Lower lobe of right lung (tissue), 2 donors: ENCODE measurements at regions not wholly inside any gene's neighbourhood (a gene's known extent, or its start where the extent isn't known, plus 50 kb on each side); places are given as distances from the start of the nearest gene placed in this dataset.

Experiments used
- ATAC-seq, 2 donors: fragments of 200-7000 bp; cut with Tn5 transposase; one replicate each; pipeline ENCODE4 v1.9.1; 2020 to 2022; ENCODE audit warnings: mild to moderate bottlenecking in 2 of 2, moderate library complexity in 2 of 2
- DNase-seq: peaks from one replicate; pipeline ENCODE4 v3.0.0-alpha.2; 2020
- H3K27ac ChIP-seq: fragments of 200-600 bp; one replicate; pipeline ENCODE4 v1.8.0; 2022
- H3K27me3 ChIP-seq: fragments of 200-600 bp; one replicate; pipeline ENCODE4 v1.8.0; 2022; ENCODE audit warnings: low read depth
- H3K36me3 ChIP-seq: fragments of 200-600 bp; one replicate; pipeline ENCODE4 v1.8.0; 2022; ENCODE audit warnings: mild to moderate bottlenecking
- H3K4me1 ChIP-seq: fragments of 200-600 bp; one replicate; pipeline ENCODE4 v1.8.0; 2022
- H3K4me3 ChIP-seq: fragments of 200-600 bp; one replicate; pipeline ENCODE4 v1.8.0; 2022; ENCODE audit warnings: mild to moderate bottlenecking
- H3K9me3 ChIP-seq: fragments of 200-600 bp; one replicate; pipeline ENCODE4 v1.8.0; 2022
- intact Hi-C: fragments of 100-400 bp; cut with DNase I; formaldehyde crosslinking; loops from one replicate; pipeline ENCODE4 v1.11.0; 2022
- TF ChIP-seq, protein P1 (sequence below): fragments of 200-600 bp; IDR thresholded peaks from one replicate; pipeline ENCODE4 v1.8.0; 2022; ENCODE audit warnings: antibody characterized with exemption, mild to moderate bottlenecking
- donor health status: DM: no; HTN: yes; CAD: no; lungs with severe emphysema.

DNA sequence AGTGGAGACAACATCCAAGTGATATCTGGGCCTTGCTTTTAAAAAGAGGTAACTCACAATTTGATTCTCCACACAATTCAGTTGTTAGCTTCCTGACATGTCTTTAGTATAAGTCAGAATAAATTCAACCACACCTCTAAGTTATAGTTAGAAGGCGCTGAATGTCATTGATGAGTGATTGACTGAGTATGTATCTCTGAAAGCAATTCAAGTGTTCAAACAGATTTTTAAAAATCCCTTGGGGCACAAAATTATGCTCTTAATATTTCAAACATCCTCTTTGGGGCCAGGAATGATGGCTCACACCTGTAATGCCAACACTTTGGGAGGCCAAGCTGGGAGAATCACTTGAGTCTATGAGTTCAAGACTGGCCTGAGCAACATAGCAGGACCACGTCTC, 137.0 kb upstream of the PRR20A start:
- intact Hi-C loops: no loop called here
- DNase-seq (no peak), ATAC-seq (no peak)
- Histone ChIP-seq H3K27me3 (no peaks in the 10 kb centered on the region), H3K27ac (no peak overlapping the region), H3K4me3 (no peak overlapping the region), H3K4me1 (no peaks in the 10 kb centered on the region), H3K36me3 (no peaks in the 10 kb centered on the region), H3K9me3 (no peaks in the 10 kb centered on the region)
- TF ChIP-seq, protein P1, sequence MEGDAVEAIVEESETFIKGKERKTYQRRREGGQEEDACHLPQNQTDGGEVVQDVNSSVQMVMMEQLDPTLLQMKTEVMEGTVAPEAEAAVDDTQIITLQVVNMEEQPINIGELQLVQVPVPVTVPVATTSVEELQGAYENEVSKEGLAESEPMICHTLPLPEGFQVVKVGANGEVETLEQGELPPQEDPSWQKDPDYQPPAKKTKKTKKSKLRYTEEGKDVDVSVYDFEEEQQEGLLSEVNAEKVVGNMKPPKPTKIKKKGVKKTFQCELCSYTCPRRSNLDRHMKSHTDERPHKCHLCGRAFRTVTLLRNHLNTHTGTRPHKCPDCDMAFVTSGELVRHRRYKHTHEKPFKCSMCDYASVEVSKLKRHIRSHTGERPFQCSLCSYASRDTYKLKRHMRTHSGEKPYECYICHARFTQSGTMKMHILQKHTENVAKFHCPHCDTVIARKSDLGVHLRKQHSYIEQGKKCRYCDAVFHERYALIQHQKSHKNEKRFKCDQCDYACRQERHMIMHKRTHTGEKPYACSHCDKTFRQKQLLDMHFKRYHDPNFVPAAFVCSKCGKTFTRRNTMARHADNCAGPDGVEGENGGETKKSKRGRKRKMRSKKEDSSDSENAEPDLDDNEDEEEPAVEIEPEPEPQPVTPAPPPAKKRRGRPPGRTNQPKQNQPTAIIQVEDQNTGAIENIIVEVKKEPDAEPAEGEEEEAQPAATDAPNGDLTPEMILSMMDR: no peak

DNA sequence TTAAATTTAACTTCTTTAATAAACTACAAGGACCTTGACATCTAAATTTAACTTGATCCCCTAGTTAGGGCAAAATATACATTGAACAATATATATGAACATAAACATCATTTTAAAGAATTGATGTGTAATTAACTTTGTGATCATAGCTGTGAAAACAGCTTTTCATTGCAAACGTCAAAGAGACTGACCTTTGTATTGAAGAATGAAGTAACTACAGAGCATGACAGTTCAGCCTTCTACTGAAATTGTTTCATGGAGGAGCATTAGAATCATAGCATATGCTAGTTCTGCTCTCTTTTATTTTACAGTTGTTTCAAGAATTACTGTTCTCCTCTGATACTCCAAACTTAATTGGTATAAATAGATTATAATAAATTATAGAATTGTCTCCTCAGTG, 123.4 kb upstream of the PRR20A start:
- no peak overlapping the region for H3K4me3 ChIP-seq
- intact Hi-C loops: no loop called here
- H3K36me3 ChIP-seq: no peaks in the 10 kb centered on the region

DNA sequence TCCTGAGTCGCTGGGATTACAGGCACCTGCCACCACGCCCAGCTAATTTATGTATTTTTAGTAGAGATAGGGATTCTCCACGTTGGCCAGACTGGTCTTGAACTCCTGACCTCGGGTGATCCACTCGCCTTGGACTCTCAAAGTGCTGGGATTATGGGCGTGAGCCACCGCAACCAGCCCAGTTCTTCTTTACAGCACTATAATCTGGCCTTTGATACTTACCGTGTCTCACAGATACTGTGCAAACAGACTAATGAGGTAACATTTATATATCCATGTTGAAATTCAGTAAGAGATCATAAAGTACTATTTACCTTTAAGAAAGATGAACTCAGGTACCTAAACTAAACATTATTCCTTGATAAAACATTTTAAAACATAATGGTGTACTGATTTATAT, 121.8 kb upstream of the PRR20A start:
- H3K9me3 ChIP-seq: peaks cover 4% of the 10 kb centered on the region
- DNase-seq (no peak), ATAC-seq (no peak)
- H3K4me3 ChIP-seq: no peak overlapping the region
- no peaks in the 10 kb centered on the region for H3K27me3 ChIP-seq
- H3K27ac ChIP-seq: no peak overlapping the region
- intact Hi-C loops: no loop called here
- no peaks in the 10 kb centered on the region for H3K36me3 ChIP-seq
- TF ChIP-seq, protein P1: no peak
- no peaks in the 10 kb centered on the region for H3K4me1 ChIP-seq

More for the DNA sequence above, 123.4 kb upstream of the PRR20A start:
- TF ChIP-seq, protein P1: no peak
- Histone ChIP-seq H3K27ac (no peak overlapping the region), H3K9me3 (peaks cover 4% of the 10 kb centered on the region), H3K4me1 (no peaks in the 10 kb centered on the region), H3K27me3 (no peaks in the 10 kb centered on the region)
- ATAC-seq (no peak), DNase-seq (no peak)

DNA sequence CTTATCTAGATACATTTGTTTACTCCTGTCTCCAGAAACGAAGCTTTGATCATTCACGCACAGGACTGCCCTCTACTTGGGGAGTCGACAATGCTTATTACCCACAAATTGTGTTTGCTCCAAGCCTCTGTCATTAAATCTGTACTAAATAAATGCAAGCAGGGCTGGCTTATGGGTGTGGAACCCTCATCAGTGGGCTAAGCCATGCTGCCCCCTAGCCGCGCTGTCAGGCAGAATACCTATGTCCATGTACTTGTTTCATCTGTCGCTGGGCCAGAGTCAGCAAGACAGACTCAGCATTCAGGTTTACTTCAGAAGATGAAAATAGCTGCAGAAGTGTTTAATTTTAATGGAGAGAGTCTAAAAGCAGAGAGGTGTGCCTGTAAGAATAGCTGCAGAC, 110.0 kb upstream of the PRR20A start:
- ATAC-seq: no peak
- no peak for DNase-seq
- H3K9me3 ChIP-seq: peaks cover 3% of the 10 kb centered on the region
- TF ChIP-seq, protein P1: no peak
- H3K4me3 ChIP-seq: no peak overlapping the region
- H3K27ac ChIP-seq: no peak overlapping the region
- no peaks in the 10 kb centered on the region for H3K36me3 ChIP-seq
- no peaks in the 10 kb centered on the region for H3K4me1 ChIP-seq
- intact Hi-C loops: no loop called here
- no peaks in the 10 kb centered on the region for H3K27me3 ChIP-seq

DNA sequence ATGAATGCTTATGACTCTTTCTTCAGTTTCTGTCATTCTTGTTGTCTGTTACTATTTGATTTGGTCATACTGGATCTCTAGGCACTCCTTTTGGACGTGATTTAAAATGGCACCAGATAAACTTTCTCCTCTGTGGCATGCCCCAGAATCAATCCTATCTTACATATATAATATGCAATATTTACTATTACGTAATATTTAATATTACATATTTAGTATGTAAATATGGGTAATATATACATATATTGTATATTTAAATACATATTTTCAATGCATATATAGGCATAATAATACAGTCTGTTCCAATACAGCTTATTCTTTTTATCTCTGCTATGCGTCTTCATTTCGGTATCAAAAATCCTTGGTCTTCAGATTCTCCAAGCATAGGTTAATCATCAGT, 104.4 kb upstream of the PRR20A start:
- TF ChIP-seq, protein P1: no peak
- DNase-seq: no peak
- H3K4me3 ChIP-seq: no peak overlapping the region
- H3K9me3 ChIP-seq: no peaks in the 10 kb centered on the region
- no peaks in the 10 kb centered on the region for H3K4me1 ChIP-seq
- no peak overlapping the region for H3K27ac ChIP-seq
- intact Hi-C loops: no loop called here
- ATAC-seq: no peak
- H3K27me3 ChIP-seq: no peaks in the 10 kb centered on the region
- H3K36me3 ChIP-seq: no peaks in the 10 kb centered on the region

DNA sequence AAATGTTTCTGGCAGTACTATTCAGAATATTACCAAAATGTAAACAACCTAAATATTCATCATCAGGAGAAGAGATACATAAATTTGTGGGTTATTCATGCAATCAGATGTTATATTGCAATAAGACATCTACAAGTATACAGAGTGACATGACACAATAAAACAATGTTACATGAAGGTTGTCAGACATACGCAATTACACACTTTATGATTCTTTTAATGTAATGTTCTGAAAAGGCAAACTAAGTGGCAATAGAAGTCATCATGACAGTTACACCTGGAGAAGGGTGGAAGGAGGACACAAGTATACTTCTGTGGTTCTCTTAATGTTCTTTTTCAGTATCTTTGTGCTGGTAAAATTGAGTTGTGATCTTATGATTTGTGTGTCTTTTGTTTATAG, 95.8 kb upstream of the PRR20A start:
- no peak for ATAC-seq
- no peaks in the 10 kb centered on the region for H3K36me3 ChIP-seq
- H3K27ac ChIP-seq: no peak overlapping the region
- H3K4me1 ChIP-seq: no peaks in the 10 kb centered on the region
- intact Hi-C loops: no loop called here
- TF ChIP-seq, protein P1: no peak
- no peak overlapping the region for H3K4me3 ChIP-seq
- peaks cover 6% of the 10 kb centered on the region for H3K9me3 ChIP-seq
- no peak for DNase-seq
- H3K27me3 ChIP-seq: no peaks in the 10 kb centered on the region
